Effector memory CD4-positive, alpha-beta T cell (primary cell): ENCODE measurements at regions not wholly inside any gene's neighbourhood (a gene's known extent, or its start where the extent isn't known, plus 50 kb on each side); places are given as distances from the start of the nearest gene placed in this dataset.

ENCODE experiments used
- DNase-seq, 3 donors: peaks; one replicate each; pipeline ENCODE4 v3.0.0-alpha.2; 2020
- H3K27ac ChIP-seq: 2 replicates; pipeline ENCODE4 v1.7.0; 2013; ENCODE audit warnings: mild to moderate bottlenecking, low read length, moderate library complexity; ENCODE audit not compliant: insufficient read depth, poor library complexity, severe bottlenecking
- H3K27me3 ChIP-seq: replicated peaks from 2 replicates; pipeline ENCODE4 v1.7.0; 2013; ENCODE audit warnings: mild to moderate bottlenecking, low read length; ENCODE audit not compliant: insufficient read depth, control insufficient read depth, poor library complexity, severe bottlenecking
- H3K36me3 ChIP-seq: 2 replicates; pipeline ENCODE4 v1.7.0; 2013; ENCODE audit warnings: mild to moderate bottlenecking, low read length, moderate library complexity; ENCODE audit not compliant: control insufficient read depth, insufficient read depth
- H3K4me1 ChIP-seq: 2 replicates; pipeline ENCODE4 v1.7.0; 2013; ENCODE audit warnings: low read length, mild to moderate bottlenecking; ENCODE audit not compliant: control insufficient read depth, insufficient read depth, poor library complexity, severe bottlenecking
- H3K4me3 ChIP-seq: 2 replicates; pipeline ENCODE4 v1.7.0; 2013; ENCODE audit warnings: low read length, low read depth, mild to moderate bottlenecking; ENCODE audit not compliant: insufficient read depth, poor library complexity, severe bottlenecking
- H3K9me3 ChIP-seq: 2 replicates; pipeline ENCODE4 v1.7.0; 2013; ENCODE audit warnings: mild to moderate bottlenecking, low read length, moderate library complexity; ENCODE audit not compliant: control insufficient read depth

DNA sequence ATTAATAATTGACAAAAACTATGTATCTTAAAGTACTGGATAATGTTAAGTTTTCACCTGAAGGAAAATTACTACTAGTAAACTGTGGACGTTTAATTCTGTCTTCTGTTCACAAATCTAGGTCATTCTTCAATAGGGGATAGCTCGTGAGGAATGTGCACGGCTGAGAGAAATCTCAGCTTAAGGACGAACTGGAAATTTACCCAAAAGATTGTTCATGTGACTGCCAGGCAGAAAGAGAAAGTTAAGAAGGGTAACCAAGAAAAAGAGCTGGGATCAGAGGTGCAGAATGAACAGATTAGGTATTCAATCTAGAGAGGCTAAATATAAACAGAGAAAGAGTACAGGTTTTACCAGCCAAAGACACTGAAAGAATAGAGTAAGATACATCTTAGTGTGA, 245.3 kb downstream of the CASP12 start:
- H3K4me1 ChIP-seq, result no peaks in the 10 kb centered on the region
- H3K27ac ChIP-seq, result no peak overlapping the region
- DNase-seq, result no peak
- no peaks in the 10 kb centered on the region for H3K27me3 ChIP-seq
- no peak overlapping the region for H3K4me3 ChIP-seq
- H3K36me3 ChIP-seq, result no peaks in the 10 kb centered on the region
- no peaks in the 10 kb centered on the region for H3K9me3 ChIP-seq

DNA sequence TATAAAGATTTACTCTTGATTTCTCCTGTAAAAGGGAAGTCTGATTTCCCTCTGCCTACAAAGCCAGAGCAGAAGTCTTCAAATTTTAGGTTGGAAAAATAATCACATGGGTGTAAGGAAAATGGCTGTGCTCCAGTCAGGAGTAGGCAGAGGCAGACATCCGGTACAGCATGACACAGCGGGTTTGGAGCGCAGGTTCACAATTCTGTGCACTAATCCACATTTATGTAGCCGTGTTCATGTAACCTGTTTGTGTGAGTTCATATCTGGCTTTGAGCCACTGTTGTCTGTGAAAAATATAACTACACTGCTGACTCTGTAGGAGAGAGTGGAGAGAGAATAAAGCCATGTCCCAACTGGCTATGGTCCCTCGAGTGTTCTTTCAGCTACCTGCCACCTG, 248.0 kb downstream of the CASP12 start:
- no peak overlapping the region for H3K4me3 ChIP-seq
- no peaks in the 10 kb centered on the region for H3K36me3 ChIP-seq
- H3K27ac ChIP-seq, result no peak overlapping the region

DNA sequence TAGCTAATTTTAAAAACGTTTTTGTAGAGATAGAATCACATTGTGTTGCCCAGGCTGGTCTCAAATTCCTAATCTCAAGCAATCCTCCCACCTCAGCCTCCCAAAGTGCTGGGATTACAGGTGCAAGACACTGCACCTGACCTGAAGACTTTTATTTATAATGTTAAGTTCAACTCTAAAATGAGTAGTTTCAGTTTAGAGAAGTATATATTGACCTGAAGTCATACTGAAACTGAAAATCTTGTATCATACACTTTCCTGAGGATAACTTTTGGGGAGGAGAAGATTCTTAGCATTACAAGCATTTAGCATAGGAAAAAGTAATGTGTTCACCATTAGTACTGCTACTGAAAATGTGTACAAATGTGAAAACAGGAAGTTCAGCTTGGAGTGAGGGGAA, 249.3 kb downstream of the CASP12 start:
- Histone ChIP-seq H3K9me3 (no peaks in the 10 kb centered on the region), H3K27ac (no peak overlapping the region), H3K27me3 (no peaks in the 10 kb centered on the region), H3K4me1 (no peaks in the 10 kb centered on the region), H3K4me3 (no peak overlapping the region), H3K36me3 (no peaks in the 10 kb centered on the region)
- DNase-seq, result no peak

More for the DNA sequence above, 248.0 kb downstream of the CASP12 start:
- Histone ChIP-seq H3K4me1 (no peaks in the 10 kb centered on the region), H3K9me3 (no peaks in the 10 kb centered on the region), H3K27me3 (no peaks in the 10 kb centered on the region)
- DNase-seq, result no peak

DNA sequence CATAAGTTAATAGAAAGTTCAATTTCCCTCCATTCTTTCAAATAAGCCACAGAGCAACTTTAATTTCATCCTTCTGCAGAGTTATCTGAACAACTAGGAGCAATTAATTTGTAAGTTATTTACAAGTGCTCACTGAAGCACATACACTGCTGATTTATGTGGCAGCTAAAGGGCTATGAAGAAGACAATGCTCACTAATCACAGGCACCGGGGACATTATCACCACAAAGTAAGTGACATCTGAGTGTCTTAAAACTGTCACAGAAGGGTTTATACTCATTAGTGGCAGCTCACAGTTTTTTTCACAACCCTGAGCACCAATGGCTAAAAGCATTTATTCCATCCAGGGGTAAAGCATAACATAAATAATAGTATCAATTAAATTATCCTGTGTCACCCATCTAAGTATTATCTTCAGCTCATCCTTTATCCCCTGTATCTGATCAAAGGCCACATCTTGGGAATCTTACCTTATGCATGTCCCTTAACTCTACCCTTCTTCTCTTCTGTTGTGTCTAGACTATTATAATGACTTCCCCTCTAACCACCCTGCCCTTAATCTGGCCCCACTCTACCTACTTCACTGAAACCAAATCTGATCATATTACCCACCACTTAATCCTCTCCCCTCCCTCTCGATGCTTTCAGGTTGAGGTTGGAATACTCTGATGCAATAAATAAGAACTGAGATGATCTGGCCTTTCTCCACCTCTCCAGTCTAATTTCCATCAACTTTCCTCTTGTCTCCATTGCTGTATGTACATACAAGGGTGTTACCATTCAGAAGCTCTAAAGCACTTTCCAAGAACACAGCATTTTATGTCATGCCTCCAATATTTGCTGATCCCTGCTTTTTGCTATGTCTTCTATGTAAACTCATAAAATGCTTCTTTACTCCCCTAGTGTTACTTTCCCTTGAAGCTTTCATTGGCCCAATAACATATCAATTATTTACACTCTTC, 252.7 kb downstream of the CASP12 start:
- no peaks in the 10 kb centered on the region for H3K36me3 ChIP-seq
- no peak overlapping the region for H3K4me3 ChIP-seq
- H3K4me1 ChIP-seq, result no peaks in the 10 kb centered on the region
- DNase-seq, result no peak
- H3K27ac ChIP-seq, result no peak overlapping the region
- H3K27me3 ChIP-seq, result no peaks in the 10 kb centered on the region
- no peaks in the 10 kb centered on the region for H3K9me3 ChIP-seq

DNA sequence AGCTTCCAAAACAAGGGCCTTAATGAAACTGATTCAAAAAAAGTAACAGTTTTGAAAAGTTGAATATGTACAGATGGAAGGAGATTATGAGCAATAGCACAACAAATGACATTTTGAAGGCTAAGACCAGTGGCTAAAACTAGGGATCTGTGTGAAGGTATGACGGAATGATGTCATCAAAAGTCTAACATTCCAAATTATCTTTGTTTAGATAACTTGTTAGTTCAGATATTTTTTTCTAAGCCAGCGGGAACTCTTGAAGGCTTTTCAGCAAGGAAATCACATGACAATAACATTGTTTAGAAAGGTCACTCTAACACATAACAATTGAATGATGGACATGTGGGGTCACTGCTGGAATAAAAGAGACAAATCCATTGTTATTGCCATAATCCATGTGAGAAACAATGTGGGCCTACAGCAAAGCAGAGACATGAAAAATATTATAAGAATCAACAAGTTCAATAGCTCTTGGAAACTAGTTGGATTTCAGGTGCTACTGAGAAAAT, 260.5 kb downstream of the CASP12 start:
- Histone ChIP-seq H3K27ac (no peak overlapping the region), H3K9me3 (no peaks in the 10 kb centered on the region), H3K4me1 (no peaks in the 10 kb centered on the region), H3K27me3 (no peaks in the 10 kb centered on the region), H3K4me3 (no peak overlapping the region), H3K36me3 (no peaks in the 10 kb centered on the region)
- no peak for DNase-seq

DNA sequence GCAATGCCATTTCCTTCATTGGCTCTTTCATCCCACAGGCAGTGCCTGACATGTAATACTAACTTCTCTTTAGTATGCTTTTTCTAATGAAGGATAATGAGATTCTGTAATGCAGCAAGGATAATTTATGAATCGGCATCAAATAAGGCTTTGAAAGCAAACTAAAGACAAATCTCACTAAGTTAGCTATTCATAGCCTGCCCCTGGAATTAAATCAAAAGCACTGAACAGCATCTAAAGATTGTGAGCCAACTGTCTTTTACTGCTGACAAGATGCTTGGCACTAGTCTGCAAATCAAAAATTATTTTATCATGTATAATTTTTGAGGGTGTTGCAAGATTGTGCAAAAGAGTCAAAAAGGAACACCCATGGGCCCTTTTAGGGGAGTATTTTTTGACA, 265.0 kb downstream of the CASP12 start:
- Histone ChIP-seq H3K9me3 (no peaks in the 10 kb centered on the region), H3K36me3 (no peaks in the 10 kb centered on the region), H3K27ac (no peak overlapping the region), H3K4me3 (no peak overlapping the region), H3K4me1 (no peaks in the 10 kb centered on the region), H3K27me3 (no peaks in the 10 kb centered on the region)
- no peak for DNase-seq

DNA sequence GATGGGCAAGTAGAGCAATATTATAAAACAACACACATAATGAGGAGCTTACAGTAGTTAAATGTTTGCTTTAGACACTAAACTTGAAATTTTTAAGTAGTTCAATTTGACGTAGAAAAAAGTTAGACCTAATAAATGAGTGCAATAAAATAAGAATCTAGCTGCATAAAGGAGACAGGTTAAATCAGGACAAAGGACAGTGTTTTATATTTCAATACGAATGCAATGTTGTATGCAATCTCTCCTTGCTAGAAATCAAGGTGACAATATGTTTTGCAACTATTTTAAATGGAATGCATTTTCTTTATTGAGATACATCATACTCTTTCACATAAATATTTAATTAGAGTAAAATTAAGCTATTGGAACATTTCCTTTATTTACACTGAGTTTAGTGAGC, 267.9 kb downstream of the CASP12 start:
- no peaks in the 10 kb centered on the region for H3K4me1 ChIP-seq
- no peaks in the 10 kb centered on the region for H3K27me3 ChIP-seq
- no peak overlapping the region for H3K4me3 ChIP-seq
- H3K27ac ChIP-seq, result no peak overlapping the region
- DNase-seq, result no peak
- no peaks in the 10 kb centered on the region for H3K9me3 ChIP-seq
- no peaks in the 10 kb centered on the region for H3K36me3 ChIP-seq

DNA sequence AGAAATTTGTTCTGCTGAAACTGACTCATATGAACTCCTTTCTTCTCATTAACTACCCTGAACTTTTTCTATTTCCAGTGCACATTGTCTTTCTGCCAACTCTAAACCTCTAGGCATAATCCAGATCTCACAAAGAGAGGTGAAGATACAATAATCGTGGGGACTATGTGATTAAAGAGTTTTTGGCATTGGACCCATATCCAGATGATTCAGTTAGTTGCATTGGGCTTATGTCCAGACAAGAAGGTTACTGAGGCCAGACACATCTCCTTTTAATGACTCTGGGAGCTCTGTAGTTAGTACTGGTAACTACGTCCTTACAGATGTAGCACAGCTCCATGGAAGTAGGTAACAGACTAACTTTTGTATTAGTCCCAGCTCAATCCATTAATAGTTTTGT, 273.0 kb downstream of the CASP12 start:
- no peak for DNase-seq
- no peak overlapping the region for H3K27ac ChIP-seq
- H3K9me3 ChIP-seq, result no peaks in the 10 kb centered on the region
- H3K36me3 ChIP-seq, result no peaks in the 10 kb centered on the region
- no peaks in the 10 kb centered on the region for H3K4me1 ChIP-seq
- no peak overlapping the region for H3K4me3 ChIP-seq
- H3K27me3 ChIP-seq, result no peaks in the 10 kb centered on the region

DNA sequence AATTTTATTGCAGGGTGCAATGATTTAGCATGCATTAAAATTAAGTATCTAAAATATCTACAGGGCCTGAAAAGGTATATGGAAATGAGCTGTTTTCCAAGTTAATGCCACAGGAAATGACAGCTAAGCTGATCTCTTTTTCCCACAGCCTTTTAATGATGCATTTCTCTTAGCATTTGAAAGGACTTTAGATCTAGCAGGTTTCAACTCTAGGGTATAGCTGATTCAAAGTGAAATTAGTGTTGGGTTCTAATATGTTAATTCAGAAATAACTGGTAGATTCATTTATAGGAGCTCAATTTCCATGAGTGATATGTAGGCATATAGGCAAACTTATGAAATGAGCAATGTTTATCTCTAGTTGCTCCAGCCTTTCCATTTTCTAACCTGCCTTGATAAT, 274.2 kb downstream of the CASP12 start:
- Histone ChIP-seq H3K27ac (no peak overlapping the region), H3K4me1 (no peaks in the 10 kb centered on the region), H3K27me3 (no peaks in the 10 kb centered on the region), H3K4me3 (no peak overlapping the region), H3K36me3 (no peaks in the 10 kb centered on the region), H3K9me3 (no peaks in the 10 kb centered on the region)
- DNase-seq, result no peak

DNA sequence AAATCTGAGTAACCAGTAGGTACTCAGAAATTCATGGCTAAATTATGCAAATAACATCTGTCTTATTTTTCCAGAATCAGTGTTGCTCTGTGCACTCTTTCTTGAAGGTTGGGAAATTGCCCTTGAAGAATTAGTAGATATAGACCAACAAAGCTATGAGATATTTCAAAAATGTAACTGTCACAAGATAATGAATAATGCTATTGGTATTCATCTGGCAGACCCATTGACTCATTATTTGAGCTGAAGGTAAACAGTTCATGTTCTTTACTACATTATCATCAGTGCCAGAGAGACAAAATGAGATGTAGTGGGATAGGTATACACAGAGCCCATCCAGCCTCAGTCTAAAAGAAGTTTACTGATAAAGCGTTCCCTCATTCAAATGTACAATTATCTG, 274.7 kb downstream of the CASP12 start:
- Histone ChIP-seq H3K4me3 (no peak overlapping the region), H3K9me3 (no peaks in the 10 kb centered on the region), H3K4me1 (no peaks in the 10 kb centered on the region), H3K36me3 (no peaks in the 10 kb centered on the region), H3K27ac (no peak overlapping the region), H3K27me3 (no peaks in the 10 kb centered on the region)
- no peak for DNase-seq
